WTC11 (cell line): ENCODE measurements at regions not wholly inside any gene's neighbourhood (a gene's known extent, or its start where the extent isn't known, plus 50 kb on each side); places are given as distances from the start of the nearest gene placed in this dataset.

ENCODE experiments used
- ATAC-seq: fragments of 200-7000 bp; cut with Tn5 transposase; 2 replicates; pipeline ENCODE4 v1.10.0; 2021; ENCODE audit warnings: mild to moderate bottlenecking, moderate library complexity
- CTCF ChIA-PET: fragments of 300-600 bp; sonication (Branson Sonifier 250); formaldehyde crosslinking; loops from one replicate; lab custom pipeline; 2021; ENCODE audit warnings: antibody characterized with exemption; lab: Charles Lee
- POLR2A ChIA-PET: fragments of 350-600 bp; sonication (Branson Sonifier 250); formaldehyde crosslinking; loops from one replicate; lab custom pipeline; 2021; ENCODE audit warnings: antibody characterized with exemption; lab: Charles Lee
- DNase-seq: peaks from one replicate; pipeline ENCODE4 v3.0.0; 2021; ENCODE audit warnings: low spot score
- H3K27ac Mint-ChIP-seq: 2 replicates; pipeline ENCODE4 v1.8.0; 2021; ENCODE audit warnings: mixed read lengths
- H3K27me3 Mint-ChIP-seq: 2 replicates; pipeline ENCODE4 v1.8.0; 2021; ENCODE audit warnings: low read depth, mild to moderate bottlenecking, moderate library complexity, mixed read lengths
- H3K36me3 Mint-ChIP-seq: 2 replicates; pipeline ENCODE4 v1.8.0; 2021; ENCODE audit warnings: mixed read lengths
- H3K4me1 Mint-ChIP-seq: 2 replicates; pipeline ENCODE4 v1.8.0; 2022; ENCODE audit warnings: mixed read lengths
- H3K4me3 Mint-ChIP-seq: 2 replicates; pipeline ENCODE4 v1.8.0; 2021; ENCODE audit warnings: mild to moderate bottlenecking, moderate library complexity, mixed read lengths
- H3K9me3 Mint-ChIP-seq: 2 replicates; pipeline ENCODE4 v1.8.0; 2021; ENCODE audit warnings: mixed read lengths
- ELF4 ChIP-seq: sonication (generic); formaldehyde crosslinking; IDR thresholded peaks from 2 replicates; pipeline ENCODE4 v1.8.1; 2022; ENCODE audit warnings: low read depth, mild to moderate bottlenecking, moderate library complexity, missing genetic modification reagents
- ESRRA ChIP-seq: sonication (generic); formaldehyde crosslinking; IDR thresholded peaks from 2 replicates; pipeline ENCODE4 v1.8.1; 2022; ENCODE audit warnings: mild to moderate bottlenecking, missing genetic modification reagents, borderline replicate concordance
- FOXP1 ChIP-seq: sonication (generic); formaldehyde crosslinking; IDR thresholded peaks from 2 replicates; pipeline ENCODE4 v1.8.0; 2022; ENCODE audit warnings: missing genetic modification reagents, mild to moderate bottlenecking, moderate library complexity, borderline replicate concordance
- GABPB1 ChIP-seq: sonication (generic); formaldehyde crosslinking; IDR thresholded peaks from 2 replicates; pipeline ENCODE4 v1.8.1; 2023; ENCODE audit warnings: mild to moderate bottlenecking, missing genetic modification reagents
- NFATC4 ChIP-seq: fragments of 250-450 bp; sonication (Bioruptor Pico); IDR thresholded peaks from 2 replicates; pipeline ENCODE4 v1.9.0; 2021; ENCODE audit warnings: mild to moderate bottlenecking
- NR1H2 ChIP-seq: sonication (generic); formaldehyde crosslinking; IDR thresholded peaks from 2 replicates; pipeline ENCODE4 v1.9.0; 2021; ENCODE audit warnings: mild to moderate bottlenecking, moderate library complexity, missing genetic modification reagents
- OVOL2 ChIP-seq: fragments of 250-450 bp; sonication (Bioruptor Pico); IDR thresholded peaks from 2 replicates; pipeline ENCODE4 v1.9.0; 2021; ENCODE audit warnings: mild to moderate bottlenecking, borderline replicate concordance
- SOX15 ChIP-seq: fragments of 250-450 bp; sonication (Bioruptor Pico); IDR thresholded peaks from 2 replicates; pipeline ENCODE4 v1.9.0; 2021; ENCODE audit warnings: mild to moderate bottlenecking
- ZNF121 ChIP-seq: sonication (generic); formaldehyde crosslinking; IDR thresholded peaks from 2 replicates; pipeline ENCODE4 v1.8.0; 2023; ENCODE audit warnings: missing genetic modification reagents
- ZNF219 ChIP-seq: sonication (generic); formaldehyde crosslinking; IDR thresholded peaks from 2 replicates; pipeline ENCODE4 v1.8.0; 2023; ENCODE audit warnings: missing genetic modification reagents, mild to moderate bottlenecking, borderline replicate concordance
- ZNF423 ChIP-seq: fragments of 250-450 bp; sonication (Bioruptor Pico); IDR thresholded peaks from 2 replicates; pipeline ENCODE4 v2.1.2; 2022; ENCODE audit warnings: mild to moderate bottlenecking, moderate library complexity
- TF ChIP-seq, protein P1 (sequence below): sonication (generic); formaldehyde crosslinking; IDR thresholded peaks from 2 replicates; pipeline ENCODE4 v1.8.1; 2023; ENCODE audit warnings: mild to moderate bottlenecking, moderate library complexity, missing genetic modification reagents
- TF ChIP-seq, protein P2 (sequence below): fragments of 250-450 bp; sonication (Bioruptor Pico); IDR thresholded peaks from 2 replicates; pipeline ENCODE4 v1.8.0; 2021; ENCODE audit warnings: mild to moderate bottlenecking
- TF ChIP-seq, protein P3 (sequence below): sonication (generic); formaldehyde crosslinking; IDR thresholded peaks from 2 replicates; pipeline ENCODE4 v1.8.1; 2022; ENCODE audit warnings: mild to moderate bottlenecking, moderate library complexity, missing genetic modification reagents
- TF ChIP-seq, protein P4 (sequence below): fragments of 250-450 bp; sonication (Bioruptor Pico); IDR thresholded peaks from 2 replicates; pipeline ENCODE4 v2.1.2; 2022; ENCODE audit warnings: mild to moderate bottlenecking, moderate library complexity
- TF ChIP-seq, protein P5 (sequence below): sonication (generic); formaldehyde crosslinking; IDR thresholded peaks from 2 replicates; pipeline ENCODE4 v1.8.0; 2022; ENCODE audit warnings: mild to moderate bottlenecking, missing genetic modification reagents
- TF ChIP-seq, protein P6 (sequence below): sonication (generic); formaldehyde crosslinking; IDR thresholded peaks from 2 replicates; pipeline ENCODE4 v1.8.0; 2022; ENCODE audit warnings: mild to moderate bottlenecking, missing genetic modification reagents
- TF ChIP-seq, protein P7 (sequence below): sonication (generic); formaldehyde crosslinking; IDR thresholded peaks from 2 replicates; pipeline ENCODE4 v1.8.1; 2022; ENCODE audit warnings: low read depth, missing genetic modification reagents, borderline replicate concordance

DNA sequence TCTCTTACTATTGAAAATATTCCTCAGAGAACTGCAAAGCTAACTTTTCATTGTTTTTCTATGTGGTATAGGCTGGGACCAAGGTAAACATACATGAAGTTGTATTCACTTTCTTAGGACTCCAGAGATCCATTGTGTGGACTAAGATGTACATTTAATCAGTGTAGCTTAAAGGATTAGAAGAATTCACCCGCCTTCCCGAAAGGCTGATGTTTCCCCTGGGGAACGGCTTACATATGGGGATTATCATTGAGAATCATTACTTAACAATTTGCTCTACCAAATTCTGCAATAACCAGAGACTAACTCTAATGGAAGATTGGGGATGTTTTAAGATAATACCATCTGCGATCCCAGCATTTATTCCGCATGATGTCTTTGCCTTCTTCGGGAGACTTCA, 257.1 kb upstream of the KIAA1217 start (continued):
- TF ChIP-seq OVOL2 (CRISPR knock-in tag) (no peak), ZNF219 (no peak), ELF4 (CRISPR knock-in tag) (no peak), GABPB1 (no peak)
- TF ChIP-seq, protein P1, sequence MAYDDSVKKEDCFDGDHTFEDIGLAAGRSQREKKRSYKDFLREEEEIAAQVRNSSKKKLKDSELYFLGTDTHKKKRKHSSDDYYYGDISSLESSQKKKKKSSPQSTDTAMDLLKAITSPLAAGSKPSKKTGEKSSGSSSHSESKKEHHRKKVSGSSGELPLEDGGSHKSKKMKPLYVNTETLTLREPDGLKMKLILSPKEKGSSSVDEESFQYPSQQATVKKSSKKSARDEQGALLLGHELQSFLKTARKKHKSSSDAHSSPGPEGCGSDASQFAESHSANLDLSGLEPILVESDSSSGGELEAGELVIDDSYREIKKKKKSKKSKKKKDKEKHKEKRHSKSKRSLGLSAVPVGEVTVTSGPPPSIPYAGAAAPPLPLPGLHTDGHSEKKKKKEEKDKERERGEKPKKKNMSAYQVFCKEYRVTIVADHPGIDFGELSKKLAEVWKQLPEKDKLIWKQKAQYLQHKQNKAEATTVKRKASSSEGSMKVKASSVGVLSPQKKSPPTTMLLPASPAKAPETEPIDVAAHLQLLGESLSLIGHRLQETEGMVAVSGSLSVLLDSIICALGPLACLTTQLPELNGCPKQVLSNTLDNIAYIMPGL: no peak
- TF ChIP-seq, protein P2, sequence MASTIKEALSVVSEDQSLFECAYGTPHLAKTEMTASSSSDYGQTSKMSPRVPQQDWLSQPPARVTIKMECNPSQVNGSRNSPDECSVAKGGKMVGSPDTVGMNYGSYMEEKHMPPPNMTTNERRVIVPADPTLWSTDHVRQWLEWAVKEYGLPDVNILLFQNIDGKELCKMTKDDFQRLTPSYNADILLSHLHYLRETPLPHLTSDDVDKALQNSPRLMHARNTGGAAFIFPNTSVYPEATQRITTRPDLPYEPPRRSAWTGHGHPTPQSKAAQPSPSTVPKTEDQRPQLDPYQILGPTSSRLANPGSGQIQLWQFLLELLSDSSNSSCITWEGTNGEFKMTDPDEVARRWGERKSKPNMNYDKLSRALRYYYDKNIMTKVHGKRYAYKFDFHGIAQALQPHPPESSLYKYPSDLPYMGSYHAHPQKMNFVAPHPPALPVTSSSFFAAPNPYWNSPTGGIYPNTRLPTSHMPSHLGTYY (CRISPR knock-in tag): no peak

DNA sequence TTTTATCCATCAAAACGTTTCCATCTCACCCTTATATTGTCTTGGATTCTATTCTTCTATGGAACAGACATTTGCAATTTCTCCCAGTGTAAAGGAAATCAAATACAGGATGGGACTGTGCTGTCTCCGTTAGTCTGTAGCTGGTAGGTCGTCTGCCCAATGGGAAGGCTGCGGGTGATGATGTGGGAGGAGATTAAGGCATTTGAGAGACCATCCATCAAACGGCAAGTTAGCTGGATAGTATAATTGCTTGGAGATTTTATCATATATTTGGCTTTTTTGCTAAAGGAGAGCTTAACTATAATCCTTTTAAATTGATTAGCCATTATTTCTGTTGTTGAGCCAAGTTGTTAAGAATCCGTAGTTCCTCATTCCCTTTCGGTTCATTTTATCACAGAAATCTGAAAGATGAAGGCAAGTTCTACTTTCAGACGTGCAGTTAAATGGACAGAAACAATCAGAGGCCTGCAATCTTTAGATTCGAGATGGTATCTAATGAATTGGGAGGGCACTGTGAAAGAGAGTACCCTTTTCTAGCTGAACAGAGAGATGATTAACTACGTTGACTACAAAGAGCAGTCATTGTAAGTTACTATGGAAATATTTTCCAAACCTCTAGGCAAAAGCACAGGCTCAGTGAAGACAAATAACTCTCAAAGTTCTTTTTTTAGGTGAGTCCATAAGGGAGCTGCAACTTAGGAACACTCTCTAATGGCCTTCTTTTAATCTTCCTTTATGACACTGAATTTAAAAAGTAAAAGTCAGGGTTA, 253.3 kb upstream of the KIAA1217 start:
- no peak for ATAC-seq
- H3K36me3 Mint-ChIP-seq: peaks cover 7% of the 10 kb centered on the region; the same call in 1 of the 2 replicates
- H3K27ac Mint-ChIP-seq: no peak overlapping the region
- H3K4me3 Mint-ChIP-seq: no peak overlapping the region
- DNase-seq: no peak
- ChIA-PET POLR2A (no interaction called here), CTCF (no interaction called here)
- no peaks in the 10 kb centered on the region for H3K4me1 Mint-ChIP-seq
- TF ChIP-seq, protein P3, sequence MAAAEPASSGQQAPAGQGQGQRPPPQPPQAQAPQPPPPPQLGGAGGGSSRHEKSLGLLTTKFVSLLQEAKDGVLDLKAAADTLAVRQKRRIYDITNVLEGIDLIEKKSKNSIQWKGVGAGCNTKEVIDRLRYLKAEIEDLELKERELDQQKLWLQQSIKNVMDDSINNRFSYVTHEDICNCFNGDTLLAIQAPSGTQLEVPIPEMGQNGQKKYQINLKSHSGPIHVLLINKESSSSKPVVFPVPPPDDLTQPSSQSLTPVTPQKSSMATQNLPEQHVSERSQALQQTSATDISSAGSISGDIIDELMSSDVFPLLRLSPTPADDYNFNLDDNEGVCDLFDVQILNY (CRISPR knock-in tag): no peak
- TF ChIP-seq, protein P4, sequence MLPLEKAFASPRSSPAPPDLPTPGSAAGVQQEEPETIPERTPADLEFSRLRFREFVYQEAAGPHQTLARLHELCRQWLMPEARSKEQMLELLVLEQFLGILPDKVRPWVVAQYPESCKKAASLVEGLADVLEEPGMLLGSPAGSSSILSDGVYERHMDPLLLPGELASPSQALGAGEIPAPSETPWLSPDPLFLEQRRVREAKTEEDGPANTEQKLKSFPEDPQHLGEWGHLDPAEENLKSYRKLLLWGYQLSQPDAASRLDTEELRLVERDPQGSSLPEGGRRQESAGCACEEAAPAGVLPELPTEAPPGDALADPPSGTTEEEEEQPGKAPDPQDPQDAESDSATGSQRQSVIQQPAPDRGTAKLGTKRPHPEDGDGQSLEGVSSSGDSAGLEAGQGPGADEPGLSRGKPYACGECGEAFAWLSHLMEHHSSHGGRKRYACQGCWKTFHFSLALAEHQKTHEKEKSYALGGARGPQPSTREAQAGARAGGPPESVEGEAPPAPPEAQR (CRISPR knock-in tag): no peak
- TF ChIP-seq, protein P2 (CRISPR knock-in tag): no peak
- TF ChIP-seq, protein P1: no peak
- no peak for TF ChIP-seq ESRRA (CRISPR knock-in tag)
- no peak for TF ChIP-seq ZNF423 (CRISPR knock-in tag)
- TF ChIP-seq SOX15 (CRISPR knock-in tag): no peak
- TF ChIP-seq, protein P5, sequence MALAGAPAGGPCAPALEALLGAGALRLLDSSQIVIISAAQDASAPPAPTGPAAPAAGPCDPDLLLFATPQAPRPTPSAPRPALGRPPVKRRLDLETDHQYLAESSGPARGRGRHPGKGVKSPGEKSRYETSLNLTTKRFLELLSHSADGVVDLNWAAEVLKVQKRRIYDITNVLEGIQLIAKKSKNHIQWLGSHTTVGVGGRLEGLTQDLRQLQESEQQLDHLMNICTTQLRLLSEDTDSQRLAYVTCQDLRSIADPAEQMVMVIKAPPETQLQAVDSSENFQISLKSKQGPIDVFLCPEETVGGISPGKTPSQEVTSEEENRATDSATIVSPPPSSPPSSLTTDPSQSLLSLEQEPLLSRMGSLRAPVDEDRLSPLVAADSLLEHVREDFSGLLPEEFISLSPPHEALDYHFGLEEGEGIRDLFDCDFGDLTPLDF (CRISPR knock-in tag): no peak
- TF ChIP-seq, protein P6, sequence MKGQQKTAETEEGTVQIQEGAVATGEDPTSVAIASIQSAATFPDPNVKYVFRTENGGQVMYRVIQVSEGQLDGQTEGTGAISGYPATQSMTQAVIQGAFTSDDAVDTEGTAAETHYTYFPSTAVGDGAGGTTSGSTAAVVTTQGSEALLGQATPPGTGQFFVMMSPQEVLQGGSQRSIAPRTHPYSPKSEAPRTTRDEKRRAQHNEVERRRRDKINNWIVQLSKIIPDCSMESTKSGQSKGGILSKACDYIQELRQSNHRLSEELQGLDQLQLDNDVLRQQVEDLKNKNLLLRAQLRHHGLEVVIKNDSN (CRISPR knock-in tag): no peak
- no peak for TF ChIP-seq ZNF121 (CRISPR knock-in tag)
- TF ChIP-seq FOXP1 (CRISPR knock-in tag): no peak
- TF ChIP-seq NR1H2: no peak
- TF ChIP-seq, protein P7, sequence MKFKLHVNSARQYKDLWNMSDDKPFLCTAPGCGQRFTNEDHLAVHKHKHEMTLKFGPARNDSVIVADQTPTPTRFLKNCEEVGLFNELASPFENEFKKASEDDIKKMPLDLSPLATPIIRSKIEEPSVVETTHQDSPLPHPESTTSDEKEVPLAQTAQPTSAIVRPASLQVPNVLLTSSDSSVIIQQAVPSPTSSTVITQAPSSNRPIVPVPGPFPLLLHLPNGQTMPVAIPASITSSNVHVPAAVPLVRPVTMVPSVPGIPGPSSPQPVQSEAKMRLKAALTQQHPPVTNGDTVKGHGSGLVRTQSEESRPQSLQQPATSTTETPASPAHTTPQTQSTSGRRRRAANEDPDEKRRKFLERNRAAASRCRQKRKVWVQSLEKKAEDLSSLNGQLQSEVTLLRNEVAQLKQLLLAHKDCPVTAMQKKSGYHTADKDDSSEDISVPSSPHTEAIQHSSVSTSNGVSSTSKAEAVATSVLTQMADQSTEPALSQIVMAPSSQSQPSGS (CRISPR knock-in tag): no peak
- TF ChIP-seq NFATC4 (CRISPR knock-in tag): no peak
- TF ChIP-seq, all 79 proteins: peak for 0
- Mint-ChIP-seq H3K27me3 (peaks cover 4% of the 10 kb centered on the region; the same call in 1 of the 2 replicates), H3K9me3 (peaks cover 20% of the 10 kb centered on the region)
